GM19351 (cell line): ENCODE measurements at regions not wholly inside any gene's neighbourhood (a gene's known extent, or its start where the extent isn't known, plus 50 kb on each side); places are given as distances from the start of the nearest gene placed in this dataset.
"Not testable (repeated sequence)": the region's sequence is repeated elsewhere in the genome, so short reads cannot be mapped to it uniquely, and the experiment has no call there.

ENCODE experiments used
- ATAC-seq: cut with Tn5 transposase; IDR thresholded peaks from one replicate; pipeline ENCODE4 v1.9.1; 2021; ENCODE audit warnings: mild to moderate bottlenecking, moderate library complexity; ENCODE audit not compliant: unreplicated experiment

- no peak for ATAC-seq
These were observed 1575.9 kb downstream of the EFNA5 start for GRCh38 chr5:106094839-106095238.

- no peak for ATAC-seq
These were observed 1576.5 kb downstream of the EFNA5 start for GRCh38 chr5:106094204-106094607.

GRCh38 chr5:106093134-106093533 is 1577.6 kb downstream of the EFNA5 start:
- no peak for ATAC-seq

DNA sequence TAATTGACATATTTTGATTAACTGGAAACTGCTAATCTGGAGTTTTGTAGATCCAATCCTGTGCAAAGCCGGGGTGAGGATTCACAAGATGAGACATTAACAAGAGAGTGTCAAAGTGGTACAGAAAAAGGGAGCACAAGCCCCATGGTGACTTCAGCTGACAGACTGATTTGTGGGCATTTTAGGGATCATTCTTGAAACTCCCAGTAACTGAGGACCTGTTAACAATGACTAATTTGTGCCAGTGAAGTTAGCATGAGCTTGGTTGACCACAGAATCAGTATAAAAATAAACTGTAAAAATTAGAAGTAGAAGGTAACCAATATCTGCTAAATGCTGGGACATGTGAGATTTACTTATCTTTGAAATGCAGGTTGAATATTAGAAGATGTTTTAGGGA is 1578.3 kb downstream of the EFNA5 start:
- ATAC-seq: no peak

GRCh38 chr5:106089073-106089472 is 1581.7 kb downstream of the EFNA5 start:
- no peak for ATAC-seq

DNA sequence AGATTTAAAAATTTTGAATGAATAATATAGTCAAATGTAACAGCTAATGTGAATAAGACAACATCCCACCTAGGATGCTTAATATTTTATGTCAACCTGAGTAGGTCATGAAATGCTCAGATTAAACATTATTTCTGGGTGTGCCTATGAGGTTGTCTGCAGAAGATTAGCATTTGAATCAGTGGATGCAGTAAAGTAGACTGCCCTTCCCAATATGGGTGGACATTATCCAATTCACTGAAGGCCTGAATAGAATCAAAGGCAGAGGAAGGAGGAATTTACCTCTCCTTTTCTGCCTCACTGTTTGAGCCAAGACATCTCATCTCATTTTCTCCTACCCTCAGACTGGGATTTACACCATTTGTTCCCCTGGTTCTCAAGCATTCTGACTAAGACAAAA is 1582.3 kb downstream of the EFNA5 start:
- no peak for ATAC-seq

GRCh38 chr5:106086352-106086751 is 1584.4 kb downstream of the EFNA5 start:
- ATAC-seq: no peak

DNA sequence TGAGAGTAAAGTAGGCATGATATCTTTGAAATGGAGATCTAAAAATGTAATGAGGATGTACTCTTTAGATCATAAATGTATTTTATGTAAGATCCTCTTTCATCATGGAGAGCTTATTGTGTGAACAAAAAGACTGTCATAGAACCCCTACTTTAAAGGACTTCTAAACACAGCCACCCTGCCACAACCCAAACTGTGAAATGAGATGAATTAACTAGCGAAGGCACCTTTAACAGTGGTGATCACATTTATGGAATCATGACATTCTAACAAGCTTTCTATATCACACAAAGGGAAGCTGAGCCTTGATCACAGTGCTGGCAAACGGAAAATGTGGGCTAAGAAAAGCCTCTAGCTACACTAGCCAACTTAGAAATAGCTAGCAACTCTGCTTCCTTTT is 1585.2 kb downstream of the EFNA5 start:
- no peak for ATAC-seq

DNA sequence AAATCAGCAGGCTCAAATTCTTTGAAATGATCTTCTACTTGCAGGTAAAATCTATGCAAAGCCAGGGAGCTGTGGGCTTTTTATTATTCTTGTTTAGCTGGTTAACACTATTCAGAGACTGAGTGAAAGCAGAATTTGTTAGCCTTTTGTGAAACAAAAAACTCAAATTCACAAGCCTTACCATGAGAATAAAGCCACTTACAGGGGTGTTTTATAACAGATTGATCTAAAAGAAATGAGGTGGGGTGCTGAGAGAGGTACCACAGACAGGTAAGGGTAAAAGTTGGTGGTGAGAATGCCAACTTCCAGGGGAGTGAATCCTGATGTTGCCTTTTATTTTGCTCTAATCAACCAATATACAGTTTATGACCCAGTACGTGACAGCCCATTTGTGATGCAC is 1585.6 kb downstream of the EFNA5 start:
- no peak for ATAC-seq

GRCh38 chr5:106080535-106080934 is 1590.2 kb downstream of the EFNA5 start:
- no peak for ATAC-seq

- ATAC-seq: no peak
These were observed 1594.1 kb downstream of the EFNA5 start for GRCh38 chr5:106076655-106077054.

GRCh38 chr5:106072208-106072607 is 1598.5 kb downstream of the EFNA5 start:
- ATAC-seq: no peak

DNA sequence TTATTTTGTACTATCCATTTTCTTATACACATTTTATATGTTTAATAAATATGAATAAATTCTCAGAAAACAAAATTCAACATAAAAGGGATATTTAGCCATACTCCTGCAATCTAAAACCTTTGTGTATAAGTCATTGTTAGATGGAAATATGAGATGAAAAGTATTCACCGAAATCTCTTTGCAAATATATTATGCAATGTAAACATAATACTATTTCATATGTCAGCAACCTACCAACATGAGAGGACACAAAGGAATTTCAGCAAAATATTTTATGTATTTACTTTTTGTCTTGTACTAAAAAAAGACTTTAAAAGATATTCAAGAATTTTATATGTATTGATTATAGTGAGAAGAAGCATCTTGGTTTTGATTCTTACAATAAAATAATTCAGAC is 1623.4 kb downstream of the EFNA5 start:
- no peak for ATAC-seq

DNA sequence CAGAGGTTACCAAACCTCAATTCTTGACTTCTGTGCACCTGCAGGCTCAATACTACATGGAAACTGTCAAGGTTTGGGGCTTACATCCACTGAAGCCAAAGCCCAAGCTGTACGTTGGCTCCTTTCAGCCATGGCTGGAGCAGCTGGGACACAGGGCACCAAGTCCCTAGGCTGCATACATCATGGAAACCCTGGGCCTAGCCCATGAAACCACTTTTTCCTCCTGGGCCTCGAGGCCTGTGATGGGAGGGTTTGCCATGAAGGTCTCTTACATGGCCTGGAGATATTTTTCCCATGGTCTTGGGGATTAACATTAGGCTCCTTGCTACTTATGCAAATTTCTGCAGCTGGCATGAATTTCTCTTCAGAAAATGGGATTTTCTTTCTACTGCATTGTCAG is 1638.7 kb downstream of the EFNA5 start:
- not testable (repeated sequence) for ATAC-seq

GRCh38 chr5:106028314-106028713 is 1642.4 kb downstream of the EFNA5 start:
- ATAC-seq: no peak

DNA sequence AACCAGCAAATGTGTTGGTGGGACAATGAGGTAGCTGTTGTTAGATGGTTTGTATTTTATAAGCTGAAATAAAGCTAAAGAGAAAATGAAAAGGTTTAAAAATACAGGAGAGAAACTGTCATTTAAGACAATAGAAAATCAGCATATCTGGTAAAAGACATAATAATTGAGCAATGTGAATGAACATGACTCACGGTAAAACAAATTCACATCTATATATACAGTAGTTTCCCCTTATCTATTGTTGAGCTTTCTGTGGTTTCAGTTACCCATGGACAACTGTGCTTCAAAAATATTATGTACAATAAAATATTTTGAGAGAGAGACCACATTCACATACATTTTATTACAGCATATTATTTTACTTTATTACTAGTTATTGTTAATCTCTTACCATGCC is 1649.8 kb downstream of the EFNA5 start:
- ATAC-seq: no peak

DNA sequence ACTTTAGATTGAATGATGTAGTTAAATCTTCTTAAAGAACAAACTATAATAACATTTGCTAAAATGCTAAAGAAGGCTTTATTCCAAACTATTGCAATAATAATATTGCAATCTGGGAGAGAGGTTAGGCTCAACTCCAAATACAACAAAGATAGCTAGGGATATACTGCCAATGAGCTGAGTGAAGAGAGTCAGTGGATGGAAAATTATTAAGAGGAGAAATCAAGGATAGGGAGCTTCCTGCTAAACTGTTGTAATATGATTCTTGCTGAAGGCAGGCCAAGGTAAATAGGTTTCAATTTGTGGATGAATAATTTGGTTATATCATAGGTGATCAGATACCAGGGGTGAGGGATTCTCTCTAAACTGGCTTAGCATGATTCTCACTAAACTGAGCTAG is 1651.5 kb downstream of the EFNA5 start:
- no peak for ATAC-seq

DNA sequence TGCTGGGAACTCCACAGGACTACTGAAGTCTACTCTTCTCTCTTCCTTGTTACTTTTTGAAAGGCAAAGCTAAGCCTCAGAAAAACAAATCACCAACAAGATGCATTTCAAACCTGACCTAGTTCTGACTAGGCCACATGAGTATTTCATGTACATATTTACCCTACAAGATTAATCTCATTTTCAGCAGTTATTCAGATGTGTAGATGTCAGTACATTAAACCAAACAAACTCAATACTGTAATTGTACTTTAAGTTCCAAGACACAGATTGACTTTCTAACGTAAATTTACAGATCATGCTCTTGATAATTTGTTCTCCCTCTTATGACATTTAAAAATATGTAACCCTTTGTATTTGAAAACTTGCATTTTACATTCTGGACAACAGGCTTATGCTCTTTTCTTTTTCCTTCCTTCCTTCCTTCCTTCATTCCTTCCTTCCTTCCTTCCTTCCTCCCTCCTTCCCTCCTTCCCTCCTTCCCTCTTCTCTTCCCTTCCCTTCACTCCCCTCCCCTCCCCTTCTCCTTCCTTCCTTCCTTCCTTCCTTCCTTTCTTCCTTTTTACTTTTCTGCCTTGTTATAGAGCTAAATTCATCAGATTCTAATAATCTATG is 1653.4 kb downstream of the EFNA5 start:
- no peak for ATAC-seq

DNA sequence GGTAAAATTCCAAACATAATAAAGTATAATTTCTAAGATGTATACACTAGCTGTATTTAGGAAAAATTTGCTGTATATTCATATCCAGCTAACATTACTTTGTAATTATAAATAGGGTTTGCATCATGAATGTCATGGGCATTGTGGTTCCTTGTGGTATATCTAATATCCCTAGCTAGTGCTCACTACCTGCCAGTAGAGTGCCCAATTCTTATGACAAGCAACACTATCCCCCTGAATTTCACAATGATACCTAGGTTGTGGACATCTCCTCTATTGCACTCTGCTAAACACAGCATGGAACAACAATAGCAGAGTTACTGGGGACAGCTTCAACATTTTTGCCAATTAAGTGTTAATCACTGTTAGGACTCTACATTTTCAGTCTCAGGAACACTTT is 1656.5 kb downstream of the EFNA5 start:
- ATAC-seq: no peak

- no peak for ATAC-seq
These were observed 1664.5 kb downstream of the EFNA5 start for GRCh38 chr5:106006242-106006641.

DNA sequence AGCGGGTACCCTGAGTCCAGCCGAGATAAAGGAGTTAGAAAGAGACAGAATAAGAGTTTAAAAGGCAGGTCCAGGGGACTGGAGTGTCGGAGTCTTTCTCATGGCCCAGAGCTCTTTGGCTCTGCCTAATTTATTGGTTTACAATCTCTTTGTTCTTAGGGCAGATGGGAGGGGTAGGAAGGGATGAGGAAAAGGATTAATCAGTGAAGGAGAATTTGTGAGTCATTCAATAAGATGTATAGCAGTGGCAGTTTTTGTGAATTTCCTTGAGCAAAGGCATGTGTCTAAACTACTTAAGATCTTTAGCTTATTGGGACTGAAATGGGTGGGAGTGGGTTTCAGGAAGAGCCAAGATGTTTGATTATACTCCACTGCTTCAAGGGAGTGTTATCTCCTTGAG is 1671.7 kb downstream of the EFNA5 start:
- ATAC-seq: not testable (repeated sequence)

DNA sequence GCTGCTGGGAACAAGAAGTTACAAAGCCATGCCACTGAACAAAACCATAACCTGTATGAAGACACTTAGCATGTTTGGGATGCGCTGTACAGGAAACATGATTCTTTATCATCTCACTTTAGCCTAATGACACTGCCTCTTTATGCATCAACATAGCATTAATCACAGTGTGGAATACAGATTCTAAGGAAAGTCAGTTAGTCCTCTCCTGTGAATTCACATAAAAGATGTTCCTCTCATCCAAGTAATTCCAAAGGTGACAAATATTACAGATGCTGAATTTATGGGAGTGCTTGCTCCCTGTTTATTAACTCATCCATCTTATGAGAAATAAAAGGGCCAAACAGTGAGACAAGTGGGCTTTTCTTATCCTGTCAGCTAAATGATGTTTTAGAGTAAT is 1677.7 kb downstream of the EFNA5 start:
- ATAC-seq: no peak

DNA sequence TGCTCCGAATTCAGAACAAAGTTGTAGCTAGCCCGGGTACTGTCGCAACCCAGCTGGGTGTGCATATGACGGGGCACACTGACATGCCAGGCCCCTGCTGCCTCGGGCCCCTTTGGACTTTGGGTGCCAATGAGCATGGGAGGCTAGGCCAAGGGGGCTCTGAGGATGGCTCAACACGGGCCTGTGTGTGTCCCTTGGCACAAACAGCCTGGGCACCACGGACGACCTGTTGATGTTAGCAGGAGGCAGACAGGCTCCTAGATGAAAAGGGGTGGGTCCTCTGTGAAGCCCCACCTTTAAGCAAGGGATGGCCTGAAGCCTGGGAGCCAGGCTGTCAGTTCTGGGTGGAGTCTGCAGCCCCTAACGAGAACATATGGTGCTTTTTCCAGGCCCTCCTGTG is 1688.2 kb downstream of the EFNA5 start:
- ATAC-seq: no peak
